ENCODE measurements at regions not wholly inside any gene's neighbourhood (a gene's known extent, or its start where the extent isn't known, plus 50 kb on each side); places are given as distances from the start of the nearest gene placed in this dataset.

- TF ChIP-seq ZNF398 (tag by site-specific recombination; IDR thresholded peaks at IDR 0.05) (no peak), ZNF555 (tag by site-specific recombination; conservative IDR thresholded peaks at IDR 0.05) (no peak), ZBTB17 (tag by site-specific recombination; IDR thresholded peaks at IDR 0.05) (no peak), ZNF518A (tag by site-specific recombination; conservative IDR thresholded peaks at IDR 0.05; ENCODE audit: low read depth) (no peak), ATF2 (tag by site-specific recombination; IDR thresholded peaks at IDR 0.05; ENCODE audit: low read depth) (no peak)
Observed at GRCh38 chr21:17915976-17916375, 96.8 kb upstream of the C21orf91 start (continued).

- CTCF ChIA-PET = no interaction called here
- POLR2A ChIA-PET = no interaction called here
- Histone ChIP-seq H3K9me3 (ENCODE audit: control insufficient read depth, insufficient read depth, low read depth, low read length) (no peaks in the 10 kb centered on the region), H3K4me1 (ENCODE audit: control insufficient read depth, insufficient read depth, low read length) (no peaks in the 10 kb centered on the region), H3K4me3 (ENCODE audit: low read depth, low read length) (no peak overlapping the region), H3K36me3 (ENCODE audit: control insufficient read depth in 2 of 2, insufficient read depth in 1 of 2, low read length in 2 of 2) (no peaks in the 10 kb centered on the region), H3K27ac (ENCODE audit: extremely low read depth, low read depth, low read length) (no peak overlapping the region)
- TF ChIP-seq ZNF623 (tag by site-specific recombination; IDR thresholded peaks at IDR 0.05) = no peak
- TF ChIP-seq HOXC10 (CRISPR knock-in tag; IDR thresholded peaks at IDR 0.05) = no peak
- TF ChIP-seq ZNF10 (tag by site-specific recombination; IDR thresholded peaks at IDR 0.05) = no peak
- TF ChIP-seq ZNF26 (tag by site-specific recombination; IDR thresholded peaks at IDR 0.05) = no peak
- no peak for TF ChIP-seq PRDM4 (tag by site-specific recombination; IDR thresholded peaks at IDR 0.05)
- TF ChIP-seq GLI4 (tag by site-specific recombination; IDR thresholded peaks at IDR 0.05) = no peak
- TF ChIP-seq ZNF571 (tag by site-specific recombination; IDR thresholded peaks at IDR 0.05) = no peak
- TF ChIP-seq ZBTB1 (tag by site-specific recombination; IDR thresholded peaks at IDR 0.05) = no peak
- TF ChIP-seq ZNF18 (tag by site-specific recombination; IDR thresholded peaks at IDR 0.05) = no peak
- TF ChIP-seq ZSCAN4 (tag by site-specific recombination; IDR thresholded peaks at IDR 0.05) = no peak
- TF ChIP-seq ZEB2 (tag by site-specific recombination; IDR thresholded peaks at IDR 0.05) = no peak
- TF ChIP-seq OSR2 (tag by site-specific recombination; IDR thresholded peaks at IDR 0.05) = no peak
- TF ChIP-seq ZSCAN16 (tag by site-specific recombination; IDR thresholded peaks at IDR 0.05) = no peak
- no peak for TF ChIP-seq FEZF1 (tag by site-specific recombination; IDR thresholded peaks at IDR 0.05)
- TF ChIP-seq ZBTB8A (tag by site-specific recombination; IDR thresholded peaks at IDR 0.05) = no peak
- TF ChIP-seq ZNF362 (tag by site-specific recombination; IDR thresholded peaks at IDR 0.05) = no peak
Observed at GRCh38 chr21:17911628-17912027, 92.5 kb upstream of the C21orf91 start.
